PC-3 (cell line): ENCODE measurements at regions not wholly inside any gene's neighbourhood (a gene's known extent, or its start where the extent isn't known, plus 50 kb on each side); places are given as distances from the start of the nearest gene placed in this dataset.
A peak's percentile ranks its signal among the peaks of the same experiment; 100 is the strongest.

Source experiments
- ATAC-seq: fragments of 200-7000 bp; cut with Tn5 transposase; 2 replicates; pipeline ENCODE4 v1.9.1; 2020; ENCODE audit warnings: mild to moderate bottlenecking, moderate library complexity
- BruUV-seq: library from RNA; stranded (reverse); fragments of 400-500 nt; replicated peaks from 2 replicates; lab custom pipeline; 2021; lab: Mats Ljungman, UMichigan
- CTCF ChIA-PET: fragments of 300-600 bp; sonication (Branson Sonifier 250); formaldehyde crosslinking; loops from one replicate; lab custom pipeline; 2022; ENCODE audit warnings: antibody characterized with exemption; lab: Charles Lee
- POLR2A ChIA-PET: fragments of 300-600 bp; sonication (Branson Sonifier 250); formaldehyde crosslinking; loops from one replicate; lab custom pipeline; 2022; ENCODE audit warnings: antibody characterized with exemption; ENCODE audit not compliant: unreplicated experiment; lab: Charles Lee
- DNase-seq: peaks from one replicate; pipeline ENCODE4 v3.0.0-alpha.2; 2015
- H2AFZ ChIP-seq: fragments of 300-600 bp; sonication (generic); 2 replicates; pipeline ENCODE4 v1.6.0; 2016; ENCODE audit warnings: antibody characterized with exemption, low read length
- H3F3A ChIP-seq: fragments of 300-600 bp; sonication (generic); one replicate; pipeline ENCODE4 v1.6.0; 2017; ENCODE audit warnings: antibody characterized with exemption, low read length, control low read depth, mild to moderate bottlenecking; ENCODE audit not compliant: unreplicated experiment
- H3K27ac ChIP-seq: fragments of 300-600 bp; sonication (generic); 2 replicates; pipeline ENCODE4 v1.5.1; 2016; ENCODE audit warnings: mild to moderate bottlenecking, low read length
- H3K27me3 ChIP-seq: fragments of 300-600 bp; sonication (generic); 2 replicates; pipeline ENCODE4 v1.6.1; 2016; ENCODE audit warnings: low read length, mixed read lengths
- H3K36me3 ChIP-seq: fragments of 300-600 bp; sonication (generic); 2 replicates; pipeline ENCODE4 v1.6.1; 2016; ENCODE audit warnings: low read depth, mixed run types, low read length, mixed read lengths
- H3K4me1 ChIP-seq: fragments of 300-600 bp; sonication (generic); 2 replicates; pipeline ENCODE4 v1.5.1; 2016; ENCODE audit warnings: low read length; ENCODE audit not compliant: insufficient read depth
- H3K4me2 ChIP-seq: fragments of 300-600 bp; sonication (generic); 2 replicates; pipeline ENCODE4 v1.6.0; 2016; ENCODE audit warnings: low read length
- H3K4me3 ChIP-seq: fragments of 300-600 bp; sonication (generic); 2 replicates; pipeline ENCODE4 v1.5.1; 2016; ENCODE audit warnings: mild to moderate bottlenecking, low read length, mixed read lengths
- H3K79me2 ChIP-seq: fragments of 300-600 bp; sonication (generic); 2 replicates; pipeline ENCODE4 v1.6.1; 2017; ENCODE audit warnings: low read length, mixed read lengths
- H3K9ac ChIP-seq: fragments of 300-600 bp; sonication (generic); 2 replicates; pipeline ENCODE4 v1.6.0; 2016; ENCODE audit warnings: mild to moderate bottlenecking, low read length
- H3K9me2 ChIP-seq: fragments of 300-600 bp; sonication (generic); replicated peaks from 2 replicates; pipeline ENCODE4 v1.6.1; 2016; ENCODE audit warnings: mixed run types, low read length, mixed read lengths
- H3K9me3 ChIP-seq: fragments of 300-600 bp; sonication (generic); 2 replicates; pipeline ENCODE4 v1.6.1; 2016; ENCODE audit warnings: low read length, mixed read lengths
- H4K20me1 ChIP-seq: fragments of 300-600 bp; sonication (generic); 2 replicates; pipeline ENCODE4 v1.6.1; 2016; ENCODE audit warnings: low read length, mixed read lengths
- EZH2 ChIP-seq: fragments of 300-600 bp; sonication (generic); IDR thresholded peaks from one replicate; pipeline ENCODE4 v1.6.1; 2017; ENCODE audit warnings: antibody characterized with exemption, mild to moderate bottlenecking, low read length; ENCODE audit not compliant: unreplicated experiment
- EZH2phosphoT487 ChIP-seq: fragments of 300-600 bp; sonication (generic); IDR thresholded peaks from 2 replicates; pipeline ENCODE4 v1.6.1; 2018; ENCODE audit warnings: mild to moderate bottlenecking, antibody characterized with exemption, low read length, borderline replicate concordance
- intact Hi-C: fragments of 100-400 bp; cut with micrococcal nuclease; formaldehyde crosslinking; loops from 2 replicates; pipeline ENCODE4 v1.9.0; 2023
- TF ChIP-seq, protein P1 (sequence below): fragments of 300-600 bp; sonication (generic); conservative IDR thresholded peaks from 2 replicates; pipeline ENCODE4 v1.5.1; 2017; ENCODE audit warnings: antibody characterized with exemption, low read depth, mild to moderate bottlenecking, low read length

DNA sequence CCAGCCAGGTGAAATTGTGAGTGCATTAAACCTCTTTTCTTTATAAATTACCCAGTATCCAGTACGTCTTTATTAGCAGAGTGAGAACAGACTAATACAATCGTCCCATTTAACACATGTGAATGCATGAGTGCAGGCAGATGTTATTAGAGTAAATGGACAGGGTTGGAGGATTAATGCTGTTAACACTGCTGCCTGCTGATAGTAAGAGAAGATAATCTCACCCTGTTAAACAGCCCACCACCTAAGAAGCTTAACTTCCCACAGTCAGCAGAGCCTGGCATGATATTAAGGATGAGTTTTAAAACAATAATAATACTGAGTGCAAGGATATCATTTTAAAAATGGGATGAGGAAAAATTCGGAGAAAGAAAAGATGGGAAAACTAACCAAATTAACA is 181.4 kb upstream of the LHX8 start:
- Histone ChIP-seq H3K27ac (no peak overlapping the region), H2AFZ (no peak overlapping the region), H3K9me2 (no peaks in the 10 kb centered on the region), H3K4me2 (no peak overlapping the region), H3K4me1 (no peaks in the 10 kb centered on the region), H4K20me1 (no peaks in the 10 kb centered on the region), H3K9ac (no peak overlapping the region), H3K79me2 (no peaks in the 10 kb centered on the region), H3F3A (no peaks in the 10 kb centered on the region), H3K36me3 (no peaks in the 10 kb centered on the region), H3K9me3 (no peaks in the 10 kb centered on the region), H3K27me3 (peaks cover 4% of the 10 kb centered on the region), H3K4me3 (no peak overlapping the region)
- POLR2A ChIA-PET, result no interaction called here
- intact Hi-C loops, result no loop called here
- no TSS peak for BruUV-seq
- ATAC-seq (no peak), DNase-seq (no peak)
- TF ChIP-seq, protein P1, sequence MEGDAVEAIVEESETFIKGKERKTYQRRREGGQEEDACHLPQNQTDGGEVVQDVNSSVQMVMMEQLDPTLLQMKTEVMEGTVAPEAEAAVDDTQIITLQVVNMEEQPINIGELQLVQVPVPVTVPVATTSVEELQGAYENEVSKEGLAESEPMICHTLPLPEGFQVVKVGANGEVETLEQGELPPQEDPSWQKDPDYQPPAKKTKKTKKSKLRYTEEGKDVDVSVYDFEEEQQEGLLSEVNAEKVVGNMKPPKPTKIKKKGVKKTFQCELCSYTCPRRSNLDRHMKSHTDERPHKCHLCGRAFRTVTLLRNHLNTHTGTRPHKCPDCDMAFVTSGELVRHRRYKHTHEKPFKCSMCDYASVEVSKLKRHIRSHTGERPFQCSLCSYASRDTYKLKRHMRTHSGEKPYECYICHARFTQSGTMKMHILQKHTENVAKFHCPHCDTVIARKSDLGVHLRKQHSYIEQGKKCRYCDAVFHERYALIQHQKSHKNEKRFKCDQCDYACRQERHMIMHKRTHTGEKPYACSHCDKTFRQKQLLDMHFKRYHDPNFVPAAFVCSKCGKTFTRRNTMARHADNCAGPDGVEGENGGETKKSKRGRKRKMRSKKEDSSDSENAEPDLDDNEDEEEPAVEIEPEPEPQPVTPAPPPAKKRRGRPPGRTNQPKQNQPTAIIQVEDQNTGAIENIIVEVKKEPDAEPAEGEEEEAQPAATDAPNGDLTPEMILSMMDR, result no peak
- TF ChIP-seq EZH2 (no peak), EZH2phosphoT487 (no peak)
- CTCF ChIA-PET, result no interaction called here

DNA sequence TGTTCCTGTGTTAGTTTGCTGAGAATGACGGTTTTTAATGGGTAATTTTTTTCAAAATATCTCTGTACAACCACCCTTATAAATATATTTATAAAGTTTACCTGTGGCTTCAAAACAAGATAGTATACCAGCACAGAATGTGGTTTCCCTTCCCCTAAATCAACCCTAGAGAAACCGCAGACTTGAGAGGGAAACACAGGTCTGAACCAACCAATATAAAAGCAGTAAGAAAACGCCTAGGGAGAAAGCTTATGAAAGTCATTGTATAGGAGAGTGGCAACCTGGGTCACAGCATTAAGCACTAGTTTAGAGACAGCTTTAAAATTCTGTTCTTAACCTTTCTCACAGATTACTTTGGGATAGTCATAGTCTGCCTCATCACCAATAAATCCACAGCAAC is 180.6 kb upstream of the LHX8 start:
- intact Hi-C loops, result no loop called here
- no peaks in the 10 kb centered on the region for H3K36me3 ChIP-seq
- DNase-seq (peak; percentile 15), ATAC-seq (no peak)
- no peak overlapping the region for H2AFZ ChIP-seq
- no peak overlapping the region for H3K4me2 ChIP-seq
- no peak overlapping the region for H3K9ac ChIP-seq
- H3K27me3 ChIP-seq, result no peaks in the 10 kb centered on the region
- H4K20me1 ChIP-seq, result no peaks in the 10 kb centered on the region
- no peaks in the 10 kb centered on the region for H3F3A ChIP-seq
- no peaks in the 10 kb centered on the region for H3K9me3 ChIP-seq
- BruUV-seq, result no TSS peak
- ChIA-PET CTCF (no interaction called here), POLR2A (no interaction called here)
- H3K4me1 ChIP-seq, result no peaks in the 10 kb centered on the region
- H3K27ac ChIP-seq, result no peak overlapping the region
- no peaks in the 10 kb centered on the region for H3K9me2 ChIP-seq
- TF ChIP-seq EZH2phosphoT487 (no peak), EZH2 (no peak)
- TF ChIP-seq, protein P1, result no peak
- H3K79me2 ChIP-seq, result no peaks in the 10 kb centered on the region
- no peak overlapping the region for H3K4me3 ChIP-seq

DNA sequence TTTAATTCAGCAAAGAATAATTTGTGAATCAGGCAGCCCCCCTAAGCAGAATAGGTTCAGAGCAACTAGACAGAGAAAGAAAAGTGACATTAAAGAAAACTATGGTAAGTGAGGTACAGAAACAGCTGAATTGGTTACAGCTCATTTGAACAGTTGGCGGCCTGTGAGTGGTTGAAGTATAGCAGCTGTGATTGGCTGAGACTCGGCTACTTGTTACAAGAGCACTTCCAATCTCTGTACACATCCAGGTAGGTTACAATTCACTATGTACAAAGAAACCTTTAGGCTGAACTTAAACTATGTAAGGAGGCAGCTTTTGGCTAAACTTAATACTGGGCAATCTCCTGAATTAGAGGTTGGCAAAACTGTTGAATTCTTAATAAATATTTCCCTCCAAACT is 171.1 kb upstream of the LHX8 start:
- no peak overlapping the region for H3K4me3 ChIP-seq
- DNase-seq (no peak), ATAC-seq (no peak)
- H3F3A ChIP-seq, result no peaks in the 10 kb centered on the region
- H3K79me2 ChIP-seq, result no peaks in the 10 kb centered on the region
- POLR2A ChIA-PET, result no interaction called here
- H3K27ac ChIP-seq, result no peak overlapping the region
- H3K9ac ChIP-seq, result no peak overlapping the region
- no peaks in the 10 kb centered on the region for H3K9me2 ChIP-seq
- 0 out of 2 replicates have a peak, but pooled peaks cover 3% of the 10 kb centered on the region for H3K27me3 ChIP-seq
- BruUV-seq, result no TSS peak
- intact Hi-C loops, result no loop called here
- H2AFZ ChIP-seq, result no peak overlapping the region
- H3K36me3 ChIP-seq, result no peaks in the 10 kb centered on the region
- H4K20me1 ChIP-seq, result no peaks in the 10 kb centered on the region
- H3K4me1 ChIP-seq, result no peaks in the 10 kb centered on the region
- no peaks in the 10 kb centered on the region for H3K9me3 ChIP-seq
- H3K4me2 ChIP-seq, result no peak overlapping the region
- CTCF ChIA-PET, result no interaction called here
- TF ChIP-seq, protein P1, result no peak
- TF ChIP-seq EZH2phosphoT487 (no peak), EZH2 (no peak)
